OCI-LY1 (cell line): ENCODE measurements at regions not wholly inside any gene's neighbourhood (a gene's known extent, or its start where the extent isn't known, plus 50 kb on each side); places are given as distances from the start of the nearest gene placed in this dataset.

Source experiments
- EZH2 ChIP-seq: fragments of 200-600 bp; sonication (generic), shearing (Covaris generic); IDR thresholded peaks from 2 replicates; pipeline ENCODE4 v1.8.0; 2017; ENCODE audit warnings: borderline replicate concordance, mixed run types, mild to moderate bottlenecking, antibody characterized with exemption, low read length, moderate library complexity, mixed read lengths
- TF ChIP-seq, protein P1 (sequence below): fragments of 200-600 bp; sonication (generic), shearing (Covaris generic); IDR thresholded peaks from 2 replicates; pipeline ENCODE4 v1.5.1; 2017; ENCODE audit warnings: mild to moderate bottlenecking, antibody characterized with exemption, low read length, moderate library complexity, mixed read lengths

DNA sequence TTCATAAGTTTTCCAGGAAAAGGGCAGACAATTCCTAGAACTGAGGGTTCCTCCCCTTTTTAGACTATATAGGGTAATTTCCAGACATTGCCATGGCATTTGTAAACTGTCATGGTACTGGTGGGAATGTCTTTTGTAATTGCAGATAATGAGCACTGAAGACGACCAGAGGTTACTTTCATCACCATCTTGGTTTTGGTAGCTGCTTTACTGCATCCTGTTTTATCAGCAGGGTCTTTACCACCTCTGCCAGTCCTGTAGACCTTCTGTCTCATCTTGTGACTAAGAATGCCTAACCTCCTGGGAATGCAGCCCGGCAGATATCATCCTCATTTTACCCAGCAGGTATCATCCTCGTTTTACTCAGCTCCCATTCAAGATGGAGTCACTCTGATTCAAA is 583.9 kb upstream of the KLHL29 start:
- TF ChIP-seq, protein P1, sequence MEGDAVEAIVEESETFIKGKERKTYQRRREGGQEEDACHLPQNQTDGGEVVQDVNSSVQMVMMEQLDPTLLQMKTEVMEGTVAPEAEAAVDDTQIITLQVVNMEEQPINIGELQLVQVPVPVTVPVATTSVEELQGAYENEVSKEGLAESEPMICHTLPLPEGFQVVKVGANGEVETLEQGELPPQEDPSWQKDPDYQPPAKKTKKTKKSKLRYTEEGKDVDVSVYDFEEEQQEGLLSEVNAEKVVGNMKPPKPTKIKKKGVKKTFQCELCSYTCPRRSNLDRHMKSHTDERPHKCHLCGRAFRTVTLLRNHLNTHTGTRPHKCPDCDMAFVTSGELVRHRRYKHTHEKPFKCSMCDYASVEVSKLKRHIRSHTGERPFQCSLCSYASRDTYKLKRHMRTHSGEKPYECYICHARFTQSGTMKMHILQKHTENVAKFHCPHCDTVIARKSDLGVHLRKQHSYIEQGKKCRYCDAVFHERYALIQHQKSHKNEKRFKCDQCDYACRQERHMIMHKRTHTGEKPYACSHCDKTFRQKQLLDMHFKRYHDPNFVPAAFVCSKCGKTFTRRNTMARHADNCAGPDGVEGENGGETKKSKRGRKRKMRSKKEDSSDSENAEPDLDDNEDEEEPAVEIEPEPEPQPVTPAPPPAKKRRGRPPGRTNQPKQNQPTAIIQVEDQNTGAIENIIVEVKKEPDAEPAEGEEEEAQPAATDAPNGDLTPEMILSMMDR = no peak
- no peak for TF ChIP-seq EZH2
